LNCAP (cell line): ENCODE measurements at regions not wholly inside any gene's neighbourhood (a gene's known extent, or its start where the extent isn't known, plus 50 kb on each side); places are given as distances from the start of the nearest gene placed in this dataset.

Experiments used
- CTCF ChIP-seq: fragments of 450-650 bp; IDR thresholded peaks from 2 replicates; pipeline ENCODE4 v1.5.1; 2017; ENCODE audit warnings: mild to moderate bottlenecking

GRCh38 chr5:105304859-105305258 lies 1742.3 kb upstream of the NUDT12 start:
- TF ChIP-seq CTCF = no peak

- TF ChIP-seq CTCF = no peak
Measured at GRCh38 chr5:105288946-105289345, 1726.4 kb upstream of the NUDT12 start.

GRCh38 chr5:105283134-105283533 lies 1720.5 kb upstream of the NUDT12 start:
- no peak for TF ChIP-seq CTCF

GRCh38 chr5:105274079-105274478 lies 1711.5 kb upstream of the NUDT12 start:
- TF ChIP-seq CTCF = no peak

GRCh38 chr5:105263515-105263914 lies 1700.9 kb upstream of the NUDT12 start:
- no peak for TF ChIP-seq CTCF

GRCh38 chr5:105259581-105260217 lies 1697.1 kb upstream of the NUDT12 start:
- no peak for TF ChIP-seq CTCF

GRCh38 chr5:105238561-105238960 lies 1676.0 kb upstream of the NUDT12 start:
- TF ChIP-seq CTCF = no peak
